AG04449 (cell line): ENCODE measurements at regions not wholly inside any gene's neighbourhood (a gene's known extent, or its start where the extent isn't known, plus 50 kb on each side); places are given as distances from the start of the nearest gene placed in this dataset.

Experiments used
- CTCF ChIA-PET: fragments of 350-600 bp; formaldehyde crosslinking; extraction: SDS; loops from one replicate; lab custom pipeline; 2021; ENCODE audit warnings: antibody characterized with exemption; lab: Yijun Ruan, JAX
- POLR2A ChIA-PET: fragments of 400-600, 350-600 bp; formaldehyde crosslinking; extraction: SDS; loops from one replicate; lab custom pipeline; 2020; ENCODE audit warnings: antibody characterized with exemption, inconsistent platforms; lab: Yijun Ruan, JAX
- DNase-seq: peaks from one replicate; pipeline ENCODE4 v3.0.0-alpha.2; 2010; ENCODE audit warnings: low read depth, low spot score
- H3K4me3 ChIP-seq: 2 replicates; pipeline ENCODE4 v1.5.1; 2011; ENCODE audit warnings: low read depth, mild to moderate bottlenecking, control low read depth, low read length
- CTCF ChIP-seq: IDR thresholded peaks from one replicate; pipeline ENCODE4 v1.5.1; 2011; ENCODE audit warnings: mild to moderate bottlenecking, moderate library complexity, low read length, control low read depth, inconsistent platforms; ENCODE audit not compliant: insufficient read depth; ENCODE audit errors: missing control alignments

GRCh38 chr3:4231041-4231440, 72.1 kb upstream of the SETMAR start:
- no peak for TF ChIP-seq CTCF
- no peak overlapping the region for H3K4me3 ChIP-seq
- no peak for DNase-seq
- ChIA-PET CTCF (no interaction called here), POLR2A (no interaction called here)

DNA sequence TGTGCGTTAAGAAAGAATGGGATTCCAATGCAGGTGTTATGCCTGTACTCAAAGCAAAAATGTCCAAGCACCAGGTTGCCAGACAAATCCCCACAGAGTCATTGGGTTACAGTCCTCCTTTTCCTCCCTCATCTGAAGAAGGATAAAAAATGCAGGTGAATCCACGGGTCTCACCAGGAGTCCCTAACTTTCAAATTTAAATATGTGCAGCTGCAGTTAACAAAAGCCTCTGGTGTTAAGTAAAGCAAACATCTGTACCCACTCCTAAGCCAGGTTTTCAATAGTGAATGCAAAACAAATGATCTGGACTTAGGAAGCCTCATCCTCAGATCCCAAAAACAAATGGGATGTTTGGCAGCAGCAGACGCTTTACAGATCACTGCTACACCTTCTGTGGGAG, 70.4 kb upstream of the SETMAR start:
- ChIA-PET POLR2A (no interaction called here), CTCF (no interaction called here)
- DNase-seq = no peak
- TF ChIP-seq CTCF = no peak
- H3K4me3 ChIP-seq = no peak overlapping the region

DNA sequence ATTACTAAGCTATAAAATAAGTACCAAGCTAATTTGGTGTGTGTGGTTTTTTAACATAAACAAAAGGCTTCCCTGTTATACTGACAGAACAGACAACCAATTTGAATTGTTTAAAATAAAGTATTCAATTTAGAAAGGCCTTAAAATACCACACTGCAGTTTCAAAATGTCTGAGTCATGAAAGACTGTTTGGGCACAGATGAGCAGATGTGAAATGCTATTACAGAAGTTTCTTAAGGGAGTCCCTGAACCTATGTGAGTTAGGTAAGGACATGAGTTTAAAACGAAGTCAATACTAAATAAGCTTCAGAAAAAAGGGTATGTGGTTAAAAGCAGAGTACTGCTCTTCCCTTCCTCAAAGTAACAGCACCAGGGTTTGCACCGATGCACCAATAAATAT, 69.7 kb upstream of the SETMAR start:
- no peak overlapping the region for H3K4me3 ChIP-seq
- ChIA-PET POLR2A (no interaction called here), CTCF (no interaction called here)
- no peak for TF ChIP-seq CTCF
- no peak for DNase-seq

GRCh38 chr3:4234889-4235288, 68.3 kb upstream of the SETMAR start:
- no peak overlapping the region for H3K4me3 ChIP-seq
- ChIA-PET POLR2A (no interaction called here), CTCF (no interaction called here)
- no peak for DNase-seq
- no peak for TF ChIP-seq CTCF

- H3K4me3 ChIP-seq = no peak overlapping the region
- ChIA-PET POLR2A (no interaction called here), CTCF (no interaction called here)
- no peak for DNase-seq
- no peak for TF ChIP-seq CTCF
Measured at GRCh38 chr3:4235690-4236089, 67.5 kb upstream of the SETMAR start.

- POLR2A ChIA-PET = no interaction called here
- TF ChIP-seq CTCF = no peak
Measured at GRCh38 chr3:4241595-4242170, 61.5 kb upstream of the SETMAR start.

More at GRCh38 chr3:4241595-4242170, 61.5 kb upstream of the SETMAR start:
- CTCF ChIA-PET = no interaction called here
- H3K4me3 ChIP-seq = no peak overlapping the region
- no peak for DNase-seq
